Body of pancreas (tissue), 4 donors: ENCODE measurements at regions not wholly inside any gene's neighbourhood (a gene's known extent, or its start where the extent isn't known, plus 50 kb on each side); places are given as distances from the start of the nearest gene placed in this dataset.
A peak's percentile ranks its signal among the peaks of the same experiment; 100 is the strongest.

ENCODE experiments used
- ATAC-seq: fragments of 150-250 bp; one replicate; pipeline ENCODE4 v1.9.1; 2016
- DNase-seq, 4 donors: peaks; one replicate each; pipeline ENCODE4 v3.0.0-alpha.2; 2019
- H3K27ac ChIP-seq, 4 donors: fragments of 200-600 bp; sonication (generic); 1 replicate in 3 of 4; 2 replicates in 1 of 4; pipeline versions ENCODE4 v1.5.1 to v1.6.1; 2016 to 2019; ENCODE audit warnings: mild to moderate bottlenecking in 1 of 4, mixed read lengths in 1 of 4, moderate library complexity in 1 of 4
- H3K27me3 ChIP-seq, 2 donors: fragments of 200-600 bp; sonication (generic); one replicate each; pipeline ENCODE4 v1.6.0; 2016; ENCODE audit warnings: mild to moderate bottlenecking in 1 of 2
- H3K36me3 ChIP-seq, 2 donors: fragments of 200-600 bp; sonication (generic); replicated peaks in 1 of 2; 2 replicates each; pipeline ENCODE4 v1.5.1; 2016; ENCODE audit warnings: low read depth in 2 of 2; ENCODE audit not compliant: insufficient read depth in 1 of 2
- H3K4me1 ChIP-seq: fragments of 200-600 bp; sonication (generic); one replicate; pipeline ENCODE4 v1.6.0; 2016
- H3K4me3 ChIP-seq, 2 donors: fragments of 200-600 bp; sonication (generic); 1 replicate in 1 of 2; 2 replicates in 1 of 2; pipeline ENCODE4 v1.5.1; 2016 to 2019
- H3K9me3 ChIP-seq, 3 donors: fragments of 200-600 bp; sonication (generic); 1 replicate in 2 of 3; 2 replicates in 1 of 3; pipeline ENCODE4 v1.5.1; 2016
- CTCF ChIP-seq, 7 experiments: fragments of 450-650 bp in 4 of 7; fragments of 200-600 bp in 3 of 7; sonication (generic) in 3 of 7; IDR thresholded peaks; one replicate each; pipeline ENCODE4 v1.5.1; 2016 to 2019; ENCODE audit warnings: antibody characterized with exemption in 7 of 7
- POLR2A ChIP-seq, 3 donors: fragments of 450-650 bp; IDR thresholded peaks; one replicate each; pipeline ENCODE4 v1.6.1; 2016; ENCODE audit warnings: antibody characterized with exemption in 3 of 3, mild to moderate bottlenecking in 2 of 3
- WGBS, 2 donors: methylation state at CpG; one replicate each; pipeline ENCODE4 v1.1.5; 2017; 5-methylcytosine and 5-hydroxymethylcytosine counted together
- intact Hi-C: fragments of 100-400 bp; cut with DNase I; formaldehyde crosslinking; loops from one replicate; pipeline ENCODE4 v1.15.1; 2023

GRCh38 chr5:73304381-73304780, 131.4 kb downstream of the TMEM174 start:
- Histone ChIP-seq H3K9me3 (no peaks in the 10 kb centered on the region), H3K27me3 (peaks cover 0 to 39% of the 10 kb centered on the region in 2 donors), H3K4me3 (no peak overlapping the region), H3K4me1 (peaks cover 15% of the 10 kb centered on the region), H3K36me3 (no peaks in the 10 kb centered on the region), H3K27ac (no peak overlapping the region)
- TF ChIP-seq POLR2A (IDR thresholded peaks at IDR 0.05) (no peak), CTCF (IDR thresholded peaks at IDR 0.05) (no peak)
- intact Hi-C loops: no loop called here
- DNase-seq (no peak), ATAC-seq (no peak)
- 78 to 97% methylated on average over 2 of the region's 2 CpGs for WGBS, 2 donors

- no peaks in the 10 kb centered on the region for H3K9me3 ChIP-seq
- H3K4me1 ChIP-seq: peaks cover 25% of the 10 kb centered on the region
- no peak overlapping the region for H3K27ac ChIP-seq
- ATAC-seq (peak; percentile 56), DNase-seq (peak; percentile 18 to 52 (median 45))
- H3K4me3 ChIP-seq: no peak overlapping the region
- WGBS, 2 donors: 6 to 26% methylated on average over 8 to 77 of the region's 77 CpGs
- TF ChIP-seq POLR2A (IDR thresholded peaks at IDR 0.05) (no peak), CTCF (IDR thresholded peaks at IDR 0.05) (peak in 4 of 7 experiments; percentile 4 to 19 (median 16))
- H3K27me3 ChIP-seq: peaks cover 0 to 49% of the 10 kb centered on the region in 2 donors
- intact Hi-C loops: no loop called here
- no peaks in the 10 kb centered on the region for H3K36me3 ChIP-seq
Measured at GRCh38 chr5:73303148-73304079, 130.4 kb downstream of the TMEM174 start.

- peaks cover 0 to 55% of the 10 kb centered on the region in 2 donors for H3K27me3 ChIP-seq
- peaks cover 28% of the 10 kb centered on the region for H3K4me1 ChIP-seq
- TF ChIP-seq CTCF (IDR thresholded peaks at IDR 0.05): no peak
- no peak for TF ChIP-seq POLR2A (IDR thresholded peaks at IDR 0.05)
- DNase-seq (no peak), ATAC-seq (no peak)
- WGBS, 2 donors: 22% methylated on average over 8 to 9 of the region's 9 CpGs
- no peak overlapping the region for H3K27ac ChIP-seq
- intact Hi-C loops: no loop called here
- H3K4me3 ChIP-seq: no peak overlapping the region
- no peaks in the 10 kb centered on the region for H3K9me3 ChIP-seq
- H3K36me3 ChIP-seq: no peaks in the 10 kb centered on the region
Measured at GRCh38 chr5:73302797-73303147, 129.8 kb downstream of the TMEM174 start.

- DNase-seq: no peak
- no peak for ATAC-seq
- no peaks in the 10 kb centered on the region for H3K36me3 ChIP-seq
- 16 to 18% methylated on average over 21 to 22 of the region's 22 CpGs for WGBS, 2 donors
- no peak overlapping the region for H3K4me3 ChIP-seq
- intact Hi-C loops: no loop called here
- no peak overlapping the region for H3K27ac ChIP-seq
- H3K4me1 ChIP-seq: peaks cover 28% of the 10 kb centered on the region
- H3K9me3 ChIP-seq: no peaks in the 10 kb centered on the region
- TF ChIP-seq POLR2A (IDR thresholded peaks at IDR 0.05) (no peak), CTCF (IDR thresholded peaks at IDR 0.05) (no peak)
- peaks cover 0 to 57% of the 10 kb centered on the region in 2 donors for H3K27me3 ChIP-seq
Measured at GRCh38 chr5:73301208-73301901, 128.4 kb downstream of the TMEM174 start.
